ENCODE measurements at regions not wholly inside any gene's neighbourhood (a gene's known extent, or its start where the extent isn't known, plus 50 kb on each side); places are given as distances from the start of the nearest gene placed in this dataset.
"Not testable (repeated sequence)": the region's sequence is repeated elsewhere in the genome, so short reads cannot be mapped to it uniquely, and the experiment has no call there.

GRCh38 chr18:55688030-55688429, 100.0 kb upstream of the TCF4 start:
- DNase-seq, result no peak

GRCh38 chr18:55687106-55687505, 99.1 kb upstream of the TCF4 start:
- DNase-seq, result no peak

- no peak for DNase-seq
These were observed 97.6 kb upstream of the TCF4 start for GRCh38 chr18:55685638-55686037.

- DNase-seq, result no peak
These were observed 84.8 kb upstream of the TCF4 start for GRCh38 chr18:55672574-55673361.

GRCh38 chr18:55665506-55665905, 77.5 kb upstream of the TCF4 start:
- no peak for DNase-seq

- not testable (repeated sequence) for DNase-seq
These were observed 76.9 kb upstream of the TCF4 start for GRCh38 chr18:55664758-55665400.

GRCh38 chr18:55663891-55664290, 75.9 kb upstream of the TCF4 start:
- no peak for DNase-seq

GRCh38 chr18:55658598-55658997, 70.6 kb upstream of the TCF4 start:
- no peak for DNase-seq

GRCh38 chr18:55657572-55658331, 69.8 kb upstream of the TCF4 start:
- no peak for DNase-seq

- no peak for DNase-seq
These were observed 67.0 kb upstream of the TCF4 start for GRCh38 chr18:55654986-55655385.

- DNase-seq, result no peak
These were observed 63.2 kb upstream of the TCF4 start for GRCh38 chr18:55651236-55651635.

GRCh38 chr18:55650363-55650870, 62.4 kb upstream of the TCF4 start:
- DNase-seq, result no peak

- DNase-seq, result no peak
These were observed 59.3 kb upstream of the TCF4 start for GRCh38 chr18:55647331-55647730.

GRCh38 chr18:55642191-55642590, 54.2 kb upstream of the TCF4 start:
- DNase-seq, result no peak

GRCh38 chr18:55641486-55641885, 53.5 kb upstream of the TCF4 start:
- DNase-seq, result peak in 1 of 2 donors; percentile 10
